ENCODE measurements at regions not wholly inside any gene's neighbourhood (a gene's known extent, or its start where the extent isn't known, plus 50 kb on each side); places are given as distances from the start of the nearest gene placed in this dataset.

GRCh38 chr17:51516924-51517323 is 256.6 kb downstream of the UTP18 start:
- TF ChIP-seq CHD2 (IDR thresholded peaks at IDR 0.05; ENCODE audit: borderline replicate concordance, low read depth, low read length): no peak
- TF ChIP-seq, protein P1, sequence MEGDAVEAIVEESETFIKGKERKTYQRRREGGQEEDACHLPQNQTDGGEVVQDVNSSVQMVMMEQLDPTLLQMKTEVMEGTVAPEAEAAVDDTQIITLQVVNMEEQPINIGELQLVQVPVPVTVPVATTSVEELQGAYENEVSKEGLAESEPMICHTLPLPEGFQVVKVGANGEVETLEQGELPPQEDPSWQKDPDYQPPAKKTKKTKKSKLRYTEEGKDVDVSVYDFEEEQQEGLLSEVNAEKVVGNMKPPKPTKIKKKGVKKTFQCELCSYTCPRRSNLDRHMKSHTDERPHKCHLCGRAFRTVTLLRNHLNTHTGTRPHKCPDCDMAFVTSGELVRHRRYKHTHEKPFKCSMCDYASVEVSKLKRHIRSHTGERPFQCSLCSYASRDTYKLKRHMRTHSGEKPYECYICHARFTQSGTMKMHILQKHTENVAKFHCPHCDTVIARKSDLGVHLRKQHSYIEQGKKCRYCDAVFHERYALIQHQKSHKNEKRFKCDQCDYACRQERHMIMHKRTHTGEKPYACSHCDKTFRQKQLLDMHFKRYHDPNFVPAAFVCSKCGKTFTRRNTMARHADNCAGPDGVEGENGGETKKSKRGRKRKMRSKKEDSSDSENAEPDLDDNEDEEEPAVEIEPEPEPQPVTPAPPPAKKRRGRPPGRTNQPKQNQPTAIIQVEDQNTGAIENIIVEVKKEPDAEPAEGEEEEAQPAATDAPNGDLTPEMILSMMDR (IDR thresholded peaks at IDR 0.05 in 2 of 3, conservative IDR thresholded peaks at IDR 0.05 in 1 of 3; ENCODE audit: control insufficient read depth in 2 of 3, extremely low read depth in 1 of 3, insufficient read depth in 1 of 3, low read depth in 3 of 3, low read length in 3 of 3): no peak
- no peak for TF ChIP-seq HDGF (IDR thresholded peaks at IDR 0.05)
- TF ChIP-seq MYC (IDR thresholded peaks at IDR 0.05; ENCODE audit: insufficient read depth, insufficient read length, insufficient replicate concordance, low read length, severe bottlenecking): no peak
- TF ChIP-seq, protein P2, sequence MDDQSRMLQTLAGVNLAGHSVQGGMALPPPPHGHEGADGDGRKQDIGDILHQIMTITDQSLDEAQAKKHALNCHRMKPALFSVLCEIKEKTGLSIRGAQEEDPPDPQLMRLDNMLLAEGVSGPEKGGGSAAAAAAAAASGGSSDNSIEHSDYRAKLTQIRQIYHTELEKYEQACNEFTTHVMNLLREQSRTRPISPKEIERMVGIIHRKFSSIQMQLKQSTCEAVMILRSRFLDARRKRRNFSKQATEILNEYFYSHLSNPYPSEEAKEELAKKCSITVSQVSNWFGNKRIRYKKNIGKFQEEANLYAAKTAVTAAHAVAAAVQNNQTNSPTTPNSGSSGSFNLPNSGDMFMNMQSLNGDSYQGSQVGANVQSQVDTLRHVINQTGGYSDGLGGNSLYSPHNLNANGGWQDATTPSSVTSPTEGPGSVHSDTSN (IDR thresholded peaks at IDR 0.05; ENCODE audit: insufficient replicate concordance, low read depth, low read length): no peak
- no peak for TF ChIP-seq BRCA1 (IDR thresholded peaks at IDR 0.05; ENCODE audit: low read depth, low read length)
- no peak for TF ChIP-seq SP1 (IDR thresholded peaks at IDR 0.05; ENCODE audit: low read depth, low read length)
- no peak for TF ChIP-seq CBFB (IDR thresholded peaks at IDR 0.05; ENCODE audit: low read depth)
- no peak for TF ChIP-seq ZBTB33 (IDR thresholded peaks at IDR 0.05)
- no peak for TF ChIP-seq POLR2A (IDR thresholded peaks at IDR 0.05; ENCODE audit: low read depth, low read length)
- TF ChIP-seq RAD51 (IDR thresholded peaks at IDR 0.05): no peak
- TF ChIP-seq RUNX3 (IDR thresholded peaks at IDR 0.05; ENCODE audit: low read length): no peak
- TF ChIP-seq BHLHE40 (IDR thresholded peaks at IDR 0.05; ENCODE audit: borderline replicate concordance in 1 of 2, low read depth in 2 of 2, low read length in 1 of 2): no peak
- no peak for TF ChIP-seq POLR2AphosphoS5 (IDR thresholded peaks at IDR 0.05; ENCODE audit: low read length)

All from GM12878 (cell line).